Skeletal muscle satellite cell (primary cell): ENCODE measurements at regions not wholly inside any gene's neighbourhood (a gene's known extent, or its start where the extent isn't known, plus 50 kb on each side); places are given as distances from the start of the nearest gene placed in this dataset.
"Not testable (repeated sequence)": the region's sequence is repeated elsewhere in the genome, so short reads cannot be mapped to it uniquely, and the experiment has no call there.

Experiments used
- H3K27me3 ChIP-seq: 2 replicates; pipeline ENCODE4 v1.7.0; 2013; ENCODE audit warnings: low read length; ENCODE audit not compliant: control insufficient read depth, insufficient read depth
- H3K36me3 ChIP-seq: 2 replicates; pipeline ENCODE4 v1.7.0; 2013; ENCODE audit warnings: mild to moderate bottlenecking, control low read depth, low read length; ENCODE audit not compliant: insufficient read depth
- H3K4me1 ChIP-seq: 2 replicates; pipeline ENCODE4 v1.7.0; 2013; ENCODE audit warnings: low read length; ENCODE audit not compliant: control insufficient read depth, insufficient read depth
- H3K4me2 ChIP-seq: 2 replicates; pipeline ENCODE4 v1.7.0; 2013; ENCODE audit warnings: mild to moderate bottlenecking, low read length
- H3K4me3 ChIP-seq: 2 replicates; pipeline ENCODE4 v1.7.0; 2013; ENCODE audit warnings: low read length
- H3K9ac ChIP-seq: 2 replicates; pipeline ENCODE4 v1.7.0; 2013; ENCODE audit warnings: mild to moderate bottlenecking, low read depth, low read length, moderate library complexity
- H3K9me3 ChIP-seq: replicated peaks from 2 replicates; pipeline ENCODE4 v1.7.0; 2013; ENCODE audit warnings: mild to moderate bottlenecking, control low read depth, low read length

- H3K27me3 ChIP-seq, result peaks cover 8% of the 10 kb centered on the region
- H3K9ac ChIP-seq, result no peak overlapping the region
- no peak overlapping the region for H3K4me2 ChIP-seq
- H3K9me3 ChIP-seq, result no peaks in the 10 kb centered on the region
- H3K36me3 ChIP-seq, result no peaks in the 10 kb centered on the region
- no peak overlapping the region for H3K4me3 ChIP-seq
- H3K4me1 ChIP-seq, result no peaks in the 10 kb centered on the region
Observed at GRCh38 chr1:184185347-184185746, 133.8 kb downstream of the TSEN15 start.

- no peaks in the 10 kb centered on the region for H3K4me1 ChIP-seq
- no peak overlapping the region for H3K4me3 ChIP-seq
- peaks cover 16% of the 10 kb centered on the region for H3K27me3 ChIP-seq
- H3K36me3 ChIP-seq, result no peaks in the 10 kb centered on the region
- H3K9me3 ChIP-seq, result no peaks in the 10 kb centered on the region
- no peak overlapping the region for H3K9ac ChIP-seq
- H3K4me2 ChIP-seq, result no peak overlapping the region
Observed at GRCh38 chr1:184186167-184186566, 134.6 kb downstream of the TSEN15 start.

GRCh38 chr1:184187097-184187496 lies 135.6 kb downstream of the TSEN15 start:
- Histone ChIP-seq H3K27me3 (peaks cover 17% of the 10 kb centered on the region), H3K9ac (no peak overlapping the region), H3K4me1 (no peaks in the 10 kb centered on the region), H3K9me3 (no peaks in the 10 kb centered on the region), H3K36me3 (no peaks in the 10 kb centered on the region), H3K4me3 (no peak overlapping the region), H3K4me2 (no peak overlapping the region)

GRCh38 chr1:184188037-184188436 lies 136.5 kb downstream of the TSEN15 start:
- no peak overlapping the region for H3K4me2 ChIP-seq
- peaks cover 17% of the 10 kb centered on the region for H3K27me3 ChIP-seq

GRCh38 chr1:184189361-184189760 lies 137.8 kb downstream of the TSEN15 start:
- Histone ChIP-seq H3K9me3 (no peaks in the 10 kb centered on the region), H3K4me2 (no peak overlapping the region), H3K4me3 (no peak overlapping the region), H3K4me1 (no peaks in the 10 kb centered on the region), H3K36me3 (no peaks in the 10 kb centered on the region), H3K27me3 (peaks cover 17% of the 10 kb centered on the region), H3K9ac (no peak overlapping the region)

More at GRCh38 chr1:184188037-184188436, 136.5 kb downstream of the TSEN15 start:
- H3K4me1 ChIP-seq, result no peaks in the 10 kb centered on the region
- no peaks in the 10 kb centered on the region for H3K36me3 ChIP-seq
- H3K9me3 ChIP-seq, result no peaks in the 10 kb centered on the region
- H3K4me3 ChIP-seq, result no peak overlapping the region
- H3K9ac ChIP-seq, result no peak overlapping the region

GRCh38 chr1:184190616-184191015 lies 139.1 kb downstream of the TSEN15 start:
- no peak overlapping the region for H3K9ac ChIP-seq
- H3K27me3 ChIP-seq, result peaks cover 17% of the 10 kb centered on the region
- no peaks in the 10 kb centered on the region for H3K36me3 ChIP-seq
- no peaks in the 10 kb centered on the region for H3K9me3 ChIP-seq
- no peak overlapping the region for H3K4me2 ChIP-seq
- H3K4me1 ChIP-seq, result no peaks in the 10 kb centered on the region
- H3K4me3 ChIP-seq, result no peak overlapping the region

- H3K9me3 ChIP-seq, result no peaks in the 10 kb centered on the region
- no peak overlapping the region for H3K4me3 ChIP-seq
- H3K27me3 ChIP-seq, result peaks cover 17% of the 10 kb centered on the region
- H3K4me2 ChIP-seq, result peak overlapping the region; percentile 41
- H3K9ac ChIP-seq, result no peak overlapping the region
- H3K36me3 ChIP-seq, result no peaks in the 10 kb centered on the region
- H3K4me1 ChIP-seq, result no peaks in the 10 kb centered on the region
Observed at GRCh38 chr1:184191181-184191621, 139.7 kb downstream of the TSEN15 start.

GRCh38 chr1:184192796-184193195 lies 141.3 kb downstream of the TSEN15 start:
- H3K9me3 ChIP-seq, result no peaks in the 10 kb centered on the region
- no peak overlapping the region for H3K4me2 ChIP-seq
- no peak overlapping the region for H3K9ac ChIP-seq
- no peaks in the 10 kb centered on the region for H3K4me1 ChIP-seq
- H3K27me3 ChIP-seq, result peaks cover 22% of the 10 kb centered on the region
- H3K36me3 ChIP-seq, result no peaks in the 10 kb centered on the region
- no peak overlapping the region for H3K4me3 ChIP-seq

GRCh38 chr1:184193451-184193850 lies 141.9 kb downstream of the TSEN15 start:
- H3K4me3 ChIP-seq, result no peak overlapping the region
- H3K4me1 ChIP-seq, result no peaks in the 10 kb centered on the region
- H3K4me2 ChIP-seq, result no peak overlapping the region
- no peaks in the 10 kb centered on the region for H3K9me3 ChIP-seq
- no peak overlapping the region for H3K9ac ChIP-seq
- no peaks in the 10 kb centered on the region for H3K36me3 ChIP-seq
- peaks cover 22% of the 10 kb centered on the region for H3K27me3 ChIP-seq

GRCh38 chr1:184194236-184194635 lies 142.7 kb downstream of the TSEN15 start:
- H3K4me3 ChIP-seq, result no peak overlapping the region
- H3K27me3 ChIP-seq, result peaks cover 22% of the 10 kb centered on the region
- no peaks in the 10 kb centered on the region for H3K36me3 ChIP-seq
- H3K4me1 ChIP-seq, result no peaks in the 10 kb centered on the region
- H3K4me2 ChIP-seq, result no peak overlapping the region
- no peaks in the 10 kb centered on the region for H3K9me3 ChIP-seq
- no peak overlapping the region for H3K9ac ChIP-seq

- not testable (repeated sequence) for H3K9me3 ChIP-seq, H3K4me2 ChIP-seq, H3K9ac ChIP-seq, H3K4me3 ChIP-seq, H3K36me3 ChIP-seq, H3K4me1 ChIP-seq
- peaks cover 11% of the 10 kb centered on the region for H3K27me3 ChIP-seq
Observed at GRCh38 chr1:184195722-184196121, 144.2 kb downstream of the TSEN15 start.

GRCh38 chr1:184197831-184198230 lies 146.3 kb downstream of the TSEN15 start:
- Histone ChIP-seq H3K9ac (no peak overlapping the region), H3K27me3 (peaks cover 6% of the 10 kb centered on the region), H3K9me3 (no peaks in the 10 kb centered on the region), H3K36me3 (no peaks in the 10 kb centered on the region), H3K4me3 (no peak overlapping the region), H3K4me2 (no peak overlapping the region), H3K4me1 (no peaks in the 10 kb centered on the region)
